HCEC 1CT (cell line): ENCODE measurements at regions not wholly inside any gene's neighbourhood (a gene's known extent, or its start where the extent isn't known, plus 50 kb on each side); places are given as distances from the start of the nearest gene placed in this dataset.

ENCODE experiments used
- DNase-seq: peaks from one replicate; pipeline ENCODE4 v3.0.0-alpha.2; 2017

GRCh38 chr10:78640796-78641636 lies 427.8 kb upstream of the ZMIZ1 start:
- no peak for DNase-seq

GRCh38 chr10:78641693-78642092 lies 427.1 kb upstream of the ZMIZ1 start:
- no peak for DNase-seq

- DNase-seq: no peak
Measured at GRCh38 chr10:78642269-78642816, 426.4 kb upstream of the ZMIZ1 start.

- no peak for DNase-seq
Measured at GRCh38 chr10:78643513-78643912, 425.3 kb upstream of the ZMIZ1 start.

- DNase-seq: no peak
Measured at GRCh38 chr10:78644550-78644949, 424.2 kb upstream of the ZMIZ1 start.

- DNase-seq: no peak
Measured at GRCh38 chr10:78645169-78645686, 423.5 kb upstream of the ZMIZ1 start.

- no peak for DNase-seq
Measured at GRCh38 chr10:78645975-78646374, 422.8 kb upstream of the ZMIZ1 start.

- no peak for DNase-seq
Measured at GRCh38 chr10:78648256-78648860, 420.4 kb upstream of the ZMIZ1 start.

GRCh38 chr10:78649429-78649828 lies 419.3 kb upstream of the ZMIZ1 start:
- DNase-seq: no peak

GRCh38 chr10:78650122-78650521 lies 418.6 kb upstream of the ZMIZ1 start:
- DNase-seq: no peak

- DNase-seq: no peak
Measured at GRCh38 chr10:78651287-78651686, 417.5 kb upstream of the ZMIZ1 start.

- DNase-seq: no peak
Measured at GRCh38 chr10:78653555-78653954, 415.2 kb upstream of the ZMIZ1 start.

GRCh38 chr10:78654047-78654590 lies 414.6 kb upstream of the ZMIZ1 start:
- DNase-seq: no peak

GRCh38 chr10:78655979-78656378 lies 412.8 kb upstream of the ZMIZ1 start:
- no peak for DNase-seq

- no peak for DNase-seq
Measured at GRCh38 chr10:78656417-78657162, 412.2 kb upstream of the ZMIZ1 start.

GRCh38 chr10:78657163-78657861 lies 411.5 kb upstream of the ZMIZ1 start:
- DNase-seq: peak; percentile 22

- no peak for DNase-seq
Measured at GRCh38 chr10:78657862-78658165, 411.0 kb upstream of the ZMIZ1 start.

GRCh38 chr10:78658645-78659597 lies 409.8 kb upstream of the ZMIZ1 start:
- no peak for DNase-seq

- no peak for DNase-seq
Measured at GRCh38 chr10:78659598-78659967, 409.2 kb upstream of the ZMIZ1 start.

- DNase-seq: no peak
Measured at GRCh38 chr10:78660446-78661106, 408.2 kb upstream of the ZMIZ1 start.

GRCh38 chr10:78663721-78664120 lies 405.0 kb upstream of the ZMIZ1 start:
- no peak for DNase-seq
